Erythroblast (primary cell): ENCODE measurements at regions not wholly inside any gene's neighbourhood (a gene's known extent, or its start where the extent isn't known, plus 50 kb on each side); places are given as distances from the start of the nearest gene placed in this dataset.
A peak's percentile ranks its signal among the peaks of the same experiment; 100 is the strongest.
"Not testable (repeated sequence)": the region's sequence is repeated elsewhere in the genome, so short reads cannot be mapped to it uniquely, and the experiment has no call there.

ENCODE experiments used
- DNase-seq, 2 experiments: peaks; one replicate each; lab custom pipeline; 2025; lab: John Stamatoyannopoulos, UW
- GATA1 ChIP-seq: IDR thresholded peaks from 2 replicates; pipeline ENCODE4 v1.6.1; 2011; ENCODE audit warnings: low read depth, mild to moderate bottlenecking, control low read depth, low read length, moderate library complexity
- POLR2A ChIP-seq: IDR thresholded peaks from 2 replicates; pipeline ENCODE4 v1.6.1; 2011; ENCODE audit warnings: mild to moderate bottlenecking, low read length

DNA sequence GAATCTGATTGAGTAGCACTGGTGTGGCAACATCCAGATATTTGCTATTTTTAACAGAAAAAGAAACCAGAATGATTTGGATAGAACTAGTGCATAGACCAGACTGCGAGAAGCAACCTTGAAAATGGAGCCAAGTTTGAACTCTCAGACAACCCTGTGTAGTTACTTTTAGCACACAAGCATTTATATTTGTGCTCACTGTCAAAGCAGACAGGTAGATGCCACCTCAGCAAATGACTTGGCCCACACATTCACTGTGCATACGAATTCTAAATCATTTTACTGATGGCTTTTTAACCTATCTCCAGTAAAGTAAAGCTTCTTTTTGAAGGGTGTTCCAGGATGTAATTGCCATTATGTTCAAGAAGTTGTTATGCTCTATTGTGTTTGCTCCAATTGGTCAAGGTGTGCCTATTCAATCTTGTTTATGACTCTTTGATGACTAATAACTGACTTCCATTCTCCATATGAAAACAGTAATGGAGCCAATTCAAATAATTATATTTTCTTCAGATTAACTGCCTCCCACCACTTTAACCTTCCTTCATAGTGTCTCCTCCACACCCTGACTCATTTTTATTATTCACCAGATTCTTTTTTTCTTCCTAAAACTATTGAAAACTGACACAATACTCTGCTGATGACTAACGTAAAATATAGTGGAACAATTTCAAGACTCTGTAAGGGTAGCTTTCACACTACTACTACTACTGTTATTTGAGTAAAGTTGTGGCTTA lies 138.5 kb downstream of the CCER1 start:
- TF ChIP-seq GATA1 (no peak), POLR2A (no peak)
- no peak for DNase-seq

- no peak for DNase-seq
Measured at GRCh38 chr12:90809940-90810339, 145.0 kb downstream of the CCER1 start.

DNA sequence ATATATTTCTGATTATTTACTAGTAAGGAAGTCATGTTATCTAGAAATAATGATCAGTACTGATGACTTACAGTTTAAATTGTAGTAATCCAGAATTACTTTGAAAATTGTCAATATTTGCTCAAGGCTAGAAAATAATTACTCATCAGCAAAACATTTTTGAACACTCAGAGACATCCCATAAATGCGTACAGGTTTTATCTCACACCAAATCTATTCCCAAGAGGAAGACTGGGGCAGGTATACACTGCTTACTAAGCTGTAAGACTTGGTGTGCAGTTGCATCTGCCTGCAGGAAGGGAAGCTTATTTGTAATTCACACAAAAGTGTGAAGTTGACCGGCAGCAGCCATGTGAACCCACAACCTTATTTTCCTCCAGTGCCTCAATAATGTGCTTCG lies 146.4 kb downstream of the CCER1 start:
- no peak for DNase-seq
- no peak for TF ChIP-seq POLR2A
- no peak for TF ChIP-seq GATA1

More at GRCh38 chr12:90809940-90810339, 145.0 kb downstream of the CCER1 start:
- TF ChIP-seq GATA1 (no peak), POLR2A (no peak)

GRCh38 chr12:90802727-90803126 lies 152.2 kb downstream of the CCER1 start:
- TF ChIP-seq GATA1 (no peak), POLR2A (no peak)
- no peak for DNase-seq

- DNase-seq = no peak
- no peak for TF ChIP-seq GATA1
- no peak for TF ChIP-seq POLR2A
Measured at GRCh38 chr12:90801776-90802175, 153.2 kb downstream of the CCER1 start.

GRCh38 chr12:90794212-90794611 lies 160.8 kb downstream of the CCER1 start:
- TF ChIP-seq GATA1 (no peak), POLR2A (no peak)

DNA sequence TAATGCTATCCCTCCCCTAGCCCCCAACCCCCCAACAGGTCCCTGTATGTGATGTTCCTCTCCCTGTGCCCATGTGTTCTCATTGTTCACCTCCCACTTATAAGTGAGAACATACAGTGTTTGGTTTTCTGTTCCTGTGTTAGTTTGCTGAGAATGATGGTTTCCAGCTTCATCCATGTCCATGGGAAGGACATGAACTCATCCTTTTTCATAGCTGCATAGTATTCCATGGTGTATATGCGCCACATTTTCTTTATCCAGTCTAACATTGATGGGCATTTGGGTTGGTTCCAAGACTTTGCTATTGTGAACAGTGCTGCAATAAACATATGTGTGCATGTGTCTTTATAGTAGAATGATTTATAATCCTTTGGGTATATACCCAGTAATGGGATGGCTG lies 162.3 kb downstream of the CCER1 start:
- DNase-seq = not testable (repeated sequence)

More at GRCh38 chr12:90794212-90794611, 160.8 kb downstream of the CCER1 start:
- DNase-seq = no peak

DNA sequence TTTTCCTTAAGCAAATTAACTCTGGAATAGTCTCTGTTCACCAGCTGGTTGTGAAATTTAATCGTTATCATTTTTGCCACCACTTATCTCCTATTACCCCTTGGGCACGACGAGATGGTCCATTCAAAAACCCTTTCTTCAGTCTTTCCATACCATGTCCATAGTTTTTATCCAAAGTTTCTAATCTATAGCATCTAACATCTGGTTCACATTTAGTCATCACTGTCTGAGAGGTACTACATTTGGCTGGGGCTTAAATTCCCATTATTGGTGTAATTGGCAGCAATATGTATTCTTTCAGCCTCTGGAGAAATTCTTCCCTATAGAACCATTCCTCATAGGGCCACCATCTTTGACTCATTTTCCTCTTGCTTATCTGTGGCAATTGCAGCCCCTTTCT lies 163.5 kb downstream of the CCER1 start:
- TF ChIP-seq POLR2A (no peak), GATA1 (no peak)
- DNase-seq = no peak

GRCh38 chr12:90790747-90791146 lies 164.2 kb downstream of the CCER1 start:
- DNase-seq = no peak
- TF ChIP-seq GATA1 (no peak), POLR2A (no peak)

DNA sequence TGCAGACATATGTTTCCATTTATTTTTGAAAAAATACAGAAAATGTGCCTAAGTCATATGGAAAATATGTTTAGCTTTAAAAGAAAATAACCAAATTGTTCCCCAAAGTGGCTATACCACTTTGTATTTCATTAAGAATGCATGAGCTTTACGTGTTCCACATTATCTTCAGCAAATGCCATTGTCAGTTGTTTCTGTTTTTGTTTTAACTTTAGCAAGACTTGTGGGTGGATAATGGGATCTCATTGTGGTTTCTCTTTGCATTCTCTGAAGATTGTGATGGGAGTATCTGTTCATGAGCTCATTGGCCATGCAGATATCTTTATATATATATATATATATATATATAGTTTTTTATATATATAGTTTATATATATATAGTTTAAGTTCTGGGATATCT lies 181.5 kb downstream of the CCER1 start:
- DNase-seq = no peak
- TF ChIP-seq POLR2A (no peak), GATA1 (no peak)

- TF ChIP-seq POLR2A (no peak), GATA1 (no peak)
- no peak for DNase-seq
Measured at GRCh38 chr12:90770861-90771260, 184.1 kb downstream of the CCER1 start.

DNA sequence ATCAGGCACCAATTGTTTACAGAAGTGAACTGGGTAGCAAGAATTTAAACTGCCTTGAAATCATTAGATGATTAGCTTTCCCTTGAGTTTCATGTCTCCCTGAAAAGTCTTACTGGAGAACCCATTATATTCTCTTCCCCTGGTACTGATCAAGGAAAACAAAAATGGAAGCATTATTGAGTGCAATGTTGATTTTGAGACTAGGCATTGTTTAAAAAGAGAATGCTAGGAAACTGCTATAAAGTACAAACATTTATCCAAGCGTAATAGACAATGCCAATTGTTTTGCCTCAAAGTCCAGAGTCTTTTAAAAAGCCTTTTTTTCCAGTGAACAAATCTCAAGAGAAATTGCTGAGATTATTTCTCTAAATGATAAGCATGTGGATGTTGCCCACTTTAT lies 197.0 kb downstream of the CCER1 start:
- DNase-seq = no peak
- TF ChIP-seq GATA1 (no peak), POLR2A (no peak)

DNA sequence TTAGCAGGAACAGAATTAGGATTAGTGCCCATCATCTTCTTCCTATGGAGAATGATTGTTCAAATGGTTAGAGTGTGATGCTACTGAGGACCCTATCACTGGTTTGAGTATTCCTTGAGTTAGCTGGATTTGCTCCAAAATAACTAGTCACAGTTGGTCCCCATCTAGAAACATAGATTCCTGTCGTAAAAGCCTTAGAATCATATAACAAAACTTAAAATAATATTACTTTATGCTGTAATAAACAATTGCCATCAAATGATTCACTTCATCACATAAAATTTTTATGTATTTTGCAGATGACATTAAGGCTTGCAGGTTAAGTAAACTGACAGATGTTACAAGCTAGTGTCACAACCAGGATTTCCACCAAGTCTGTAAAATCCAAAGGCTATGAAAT lies 209.8 kb downstream of the CCER1 start:
- TF ChIP-seq GATA1 = no peak
- no peak for TF ChIP-seq POLR2A
- DNase-seq = no peak

DNA sequence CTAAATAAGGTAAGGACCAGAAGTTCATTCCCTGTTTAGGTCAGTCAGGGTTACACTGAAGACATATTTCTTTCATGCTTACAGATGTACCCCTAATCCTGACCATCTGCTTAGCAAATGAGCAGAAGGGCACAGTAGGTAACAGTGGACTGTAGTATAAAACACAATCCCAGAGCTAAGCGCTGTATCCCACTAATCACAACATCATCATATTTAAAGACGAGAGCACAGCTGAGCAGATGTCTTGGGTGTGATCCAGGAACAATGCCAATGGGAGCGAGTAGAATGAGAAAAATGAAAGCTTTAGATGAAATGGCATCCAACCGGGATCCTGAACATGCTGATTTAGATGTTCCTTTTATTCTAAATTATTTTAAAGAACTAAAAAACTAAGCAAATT lies 213.4 kb downstream of the CCER1 start:
- no peak for DNase-seq
- no peak for TF ChIP-seq GATA1
- no peak for TF ChIP-seq POLR2A

GRCh38 chr12:90729736-90730135 lies 225.2 kb downstream of the CCER1 start:
- DNase-seq = peak in 1 of 2 experiments; percentile 5
- TF ChIP-seq POLR2A = no peak
- TF ChIP-seq GATA1 = no peak
